ENCODE measurements at regions not wholly inside any gene's neighbourhood (a gene's known extent, or its start where the extent isn't known, plus 50 kb on each side); places are given as distances from the start of the nearest gene placed in this dataset.

DNA sequence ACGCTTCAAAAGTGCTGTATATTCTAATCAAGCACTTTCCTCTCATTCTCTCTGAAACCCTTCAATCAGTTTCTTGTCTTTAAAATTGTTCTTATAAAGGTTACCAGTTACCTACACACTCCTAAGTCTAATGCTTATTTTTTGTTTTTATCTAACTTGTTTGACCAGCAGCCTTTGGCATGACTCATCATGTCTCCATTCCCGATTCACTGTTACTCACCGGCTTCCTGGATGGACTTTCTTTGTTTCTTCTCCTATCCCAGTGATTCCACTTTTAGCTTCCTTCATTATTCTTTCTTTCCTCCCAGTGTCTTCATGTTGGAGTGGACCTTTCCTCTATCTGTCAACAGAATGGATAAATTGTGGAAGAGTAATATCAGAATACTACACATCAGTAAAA, 368.6 kb upstream of the CCDC196 start:
- no peak for TF ChIP-seq POLR2A (IDR thresholded peaks at IDR 0.05)
- TF ChIP-seq, protein P1, sequence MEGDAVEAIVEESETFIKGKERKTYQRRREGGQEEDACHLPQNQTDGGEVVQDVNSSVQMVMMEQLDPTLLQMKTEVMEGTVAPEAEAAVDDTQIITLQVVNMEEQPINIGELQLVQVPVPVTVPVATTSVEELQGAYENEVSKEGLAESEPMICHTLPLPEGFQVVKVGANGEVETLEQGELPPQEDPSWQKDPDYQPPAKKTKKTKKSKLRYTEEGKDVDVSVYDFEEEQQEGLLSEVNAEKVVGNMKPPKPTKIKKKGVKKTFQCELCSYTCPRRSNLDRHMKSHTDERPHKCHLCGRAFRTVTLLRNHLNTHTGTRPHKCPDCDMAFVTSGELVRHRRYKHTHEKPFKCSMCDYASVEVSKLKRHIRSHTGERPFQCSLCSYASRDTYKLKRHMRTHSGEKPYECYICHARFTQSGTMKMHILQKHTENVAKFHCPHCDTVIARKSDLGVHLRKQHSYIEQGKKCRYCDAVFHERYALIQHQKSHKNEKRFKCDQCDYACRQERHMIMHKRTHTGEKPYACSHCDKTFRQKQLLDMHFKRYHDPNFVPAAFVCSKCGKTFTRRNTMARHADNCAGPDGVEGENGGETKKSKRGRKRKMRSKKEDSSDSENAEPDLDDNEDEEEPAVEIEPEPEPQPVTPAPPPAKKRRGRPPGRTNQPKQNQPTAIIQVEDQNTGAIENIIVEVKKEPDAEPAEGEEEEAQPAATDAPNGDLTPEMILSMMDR (IDR thresholded peaks at IDR 0.05), result no peak

All from uterus (tissue), 2 donors.